CD14-positive monocyte (primary cell): ENCODE measurements at regions not wholly inside any gene's neighbourhood (a gene's known extent, or its start where the extent isn't known, plus 50 kb on each side); places are given as distances from the start of the nearest gene placed in this dataset.
A peak's percentile ranks its signal among the peaks of the same experiment; 100 is the strongest.

Experiments
- DNase-seq, 3 donors: peaks; one replicate each; pipeline ENCODE4 v3.0.0-alpha.2; 2011 to 2022
- H2AFZ ChIP-seq: 2 replicates; pipeline ENCODE4 v1.6.0; 2012; ENCODE audit warnings: mild to moderate bottlenecking, low read depth, low read length, inconsistent platforms; ENCODE audit not compliant: insufficient read depth, poor library complexity, severe bottlenecking
- H3K27ac ChIP-seq, 2 donors: 1 replicate in 1 of 2; 2 replicates in 1 of 2; pipeline ENCODE4 v1.5.1; 2012 to 2013; ENCODE audit warnings: low read length in 2 of 2, control low read depth in 1 of 2, inconsistent platforms in 1 of 2, low read depth in 1 of 2, mild to moderate bottlenecking in 1 of 2
- H3K27me3 ChIP-seq, 2 donors: one replicate each; pipeline versions ENCODE4 v1.6.0 to v1.6.1; 2011 to 2013; ENCODE audit warnings: low read length in 2 of 2; ENCODE audit not compliant: control insufficient read depth in 2 of 2, insufficient read depth in 2 of 2
- H3K36me3 ChIP-seq, 2 donors: replicated peaks in 1 of 2; 1 replicate in 1 of 2; 2 replicates in 1 of 2; pipeline versions ENCODE4 v1.5.1 to v1.6.1; 2012 to 2013; ENCODE audit warnings: low read length in 2 of 2, control low read depth in 1 of 2, inconsistent platforms in 1 of 2, mild to moderate bottlenecking in 1 of 2; ENCODE audit not compliant: insufficient read depth in 2 of 2, control insufficient read depth in 1 of 2
- H3K4me1 ChIP-seq, 2 donors: 1 replicate in 1 of 2; 2 replicates in 1 of 2; pipeline versions ENCODE4 v1.5.1 to v1.6.1; 2012 to 2013; ENCODE audit warnings: low read length in 2 of 2, control low read depth in 1 of 2, inconsistent platforms in 1 of 2, mild to moderate bottlenecking in 1 of 2, moderate library complexity in 1 of 2; ENCODE audit not compliant: insufficient read depth in 2 of 2, control insufficient read depth in 1 of 2
- H3K4me2 ChIP-seq: replicated peaks from 2 replicates; pipeline ENCODE3; 2012; ENCODE audit warnings: low read length, moderate library complexity, mild to moderate bottlenecking; ENCODE audit not compliant: poor library complexity, severe bottlenecking; ENCODE audit errors: extremely low read depth
- H3K4me3 ChIP-seq, 3 experiments: fragments of 200-600 bp in 1 of 3; sonication (generic) in 1 of 3; replicated peaks in 1 of 3; 1 replicate in 2 of 3; 2 replicates in 1 of 3; pipeline ENCODE4 v1.5.1; 2011 to 2013; ENCODE audit warnings: low read length in 3 of 3, mild to moderate bottlenecking in 3 of 3, control low read depth in 2 of 3, low read depth in 2 of 3, inconsistent platforms in 1 of 3, moderate library complexity in 1 of 3
- H3K79me2 ChIP-seq: 2 replicates; pipeline ENCODE4 v1.6.0; 2012; ENCODE audit warnings: mild to moderate bottlenecking, control low read depth, inconsistent platforms, low read length, moderate library complexity; ENCODE audit not compliant: insufficient read depth
- H3K9ac ChIP-seq: 2 replicates; pipeline ENCODE4 v1.6.0; 2017; ENCODE audit warnings: low read length, mild to moderate bottlenecking; ENCODE audit not compliant: insufficient read depth, poor library complexity, severe bottlenecking
- H3K9me3 ChIP-seq, 2 donors: replicated peaks in 1 of 2; 1 replicate in 1 of 2; 2 replicates in 1 of 2; pipeline versions ENCODE4 v1.5.1 to v1.6.1; 2012 to 2013; ENCODE audit warnings: low read length in 2 of 2, control low read depth in 1 of 2; ENCODE audit not compliant: control insufficient read depth in 1 of 2, insufficient read depth in 1 of 2
- H4K20me1 ChIP-seq: 2 replicates; pipeline ENCODE4 v1.6.0; 2012; ENCODE audit warnings: mild to moderate bottlenecking, low read length, control low read depth, moderate library complexity; ENCODE audit not compliant: insufficient read depth
- H3K27ac Mint-ChIP-seq, 7 donors: one replicate each; pipeline ENCODE4 v1.8.0; 2020; ENCODE audit warnings: mild to moderate bottlenecking in 7 of 7, mixed read lengths in 7 of 7, moderate library complexity in 6 of 7, inconsistent platforms in 2 of 7
- H3K27me3 Mint-ChIP-seq, 3 donors: one replicate each; pipeline ENCODE4 v1.8.0; 2021 to 2022; ENCODE audit warnings: low read depth in 3 of 3, mild to moderate bottlenecking in 3 of 3, mixed read lengths in 3 of 3, moderate library complexity in 3 of 3, inconsistent platforms in 1 of 3
- H3K36me3 Mint-ChIP-seq, 2 donors: one replicate each; pipeline ENCODE4 v1.8.0; 2020; ENCODE audit warnings: mixed read lengths in 2 of 2, inconsistent platforms in 1 of 2, mild to moderate bottlenecking in 1 of 2
- H3K4me1 Mint-ChIP-seq: one replicate; pipeline ENCODE4 v1.8.0; 2020; ENCODE audit warnings: mild to moderate bottlenecking, mixed read lengths
- H3K4me3 Mint-ChIP-seq, 2 donors: one replicate each; pipeline ENCODE4 v1.8.0; 2020; ENCODE audit warnings: mild to moderate bottlenecking in 2 of 2, mixed read lengths in 2 of 2, moderate library complexity in 1 of 2
- H3K9me3 Mint-ChIP-seq, 7 donors: one replicate each; pipeline ENCODE4 v1.8.0; 2020 to 2022; ENCODE audit warnings: mixed read lengths in 7 of 7, mild to moderate bottlenecking in 6 of 7, moderate library complexity in 6 of 7, inconsistent platforms in 2 of 7
- WGBS: methylation state at CpG from one replicate; pipeline ENCODE4 v1.1.5; 2013; ENCODE audit warnings: missing lambda C conversion rate; ENCODE audit not compliant: insufficient coverage; 5-methylcytosine and 5-hydroxymethylcytosine counted together
- intact Hi-C, 2 donors: fragments of 100-400 bp; cut with micrococcal nuclease; formaldehyde crosslinking; loops; one replicate each; pipeline versions ENCODE4 v1.15.0 to v1.15.1; 2023
- TF ChIP-seq, protein P1 (sequence below): fragments of 200-600 bp; IDR thresholded peaks from one replicate; pipeline ENCODE4 v1.8.0; 2022; ENCODE audit warnings: antibody characterized with exemption, mild to moderate bottlenecking

DNA sequence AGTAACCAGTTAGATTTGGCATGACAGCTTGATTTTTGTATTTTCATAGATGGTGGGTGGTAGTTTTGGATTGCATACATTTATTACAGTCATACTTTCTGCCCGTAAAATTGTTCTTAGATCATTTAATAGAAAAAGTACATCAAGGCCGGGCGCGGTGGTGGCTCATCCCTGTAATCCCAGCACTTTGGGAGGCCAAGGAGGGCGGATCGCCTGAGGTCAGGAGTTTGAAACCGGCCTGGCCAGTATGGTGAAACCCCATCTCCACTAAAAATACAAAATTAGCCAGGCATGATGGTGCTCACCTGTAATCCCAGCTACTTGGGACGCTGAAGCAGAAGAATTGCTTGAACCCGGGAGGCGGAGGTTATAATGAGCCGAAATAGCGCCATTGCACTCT is 55.0 kb upstream of the UBE2L5 start:
- H3K9me3 ChIP-seq: no peaks in the 10 kb centered on the region

DNA sequence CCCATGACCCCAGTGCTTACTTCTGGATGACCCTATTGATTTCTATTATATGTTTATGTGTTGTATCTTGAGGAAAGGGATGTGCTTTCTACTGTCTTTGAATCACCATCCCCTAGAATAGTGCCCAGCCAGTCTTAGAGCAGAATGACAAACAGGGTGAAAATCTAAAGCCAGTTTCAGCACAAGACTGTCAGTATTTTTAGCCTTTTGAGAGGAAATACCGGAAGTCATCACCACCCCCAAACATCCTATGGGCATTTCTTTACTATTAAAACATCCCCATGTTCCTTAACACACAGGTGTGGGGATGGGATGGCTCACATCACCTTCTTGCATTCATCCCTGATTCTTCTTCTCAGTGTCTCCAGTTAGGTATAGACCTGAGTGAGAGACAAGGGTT is 52.1 kb upstream of the UBE2L5 start:
- Mint-ChIP-seq H3K9me3 (no peaks in the 10 kb centered on the region), H3K27ac (peak overlapping the region in 2 of 7 donors; percentile 37 to 45), H3K4me1 (peaks cover 36% of the 10 kb centered on the region), H3K4me3 (no peak overlapping the region), H3K27me3 (peaks cover 0 to 2% (median 1%) of the 10 kb centered on the region in 3 donors), H3K36me3 (peaks cover 0 to 3% of the 10 kb centered on the region in 2 donors)
- H4K20me1 ChIP-seq: no peaks in the 10 kb centered on the region
- H3K9ac ChIP-seq: no peak overlapping the region
- DNase-seq: no peak
- peaks cover 10 to 13% of the 10 kb centered on the region in 2 donors for H3K4me1 ChIP-seq
- no peaks in the 10 kb centered on the region for H3K36me3 ChIP-seq
- no CpG with 5 or more reads among the region's 1 CpG for WGBS
- intact Hi-C loops: no loop called here
- no peak overlapping the region for H3K4me2 ChIP-seq
- H3K9me3 ChIP-seq: no peaks in the 10 kb centered on the region
- H3K4me3 ChIP-seq: no peak overlapping the region
- H3K27me3 ChIP-seq: no peaks in the 10 kb centered on the region
- H3K27ac ChIP-seq: no peak overlapping the region
- H2AFZ ChIP-seq: no peak overlapping the region
- TF ChIP-seq, protein P1, sequence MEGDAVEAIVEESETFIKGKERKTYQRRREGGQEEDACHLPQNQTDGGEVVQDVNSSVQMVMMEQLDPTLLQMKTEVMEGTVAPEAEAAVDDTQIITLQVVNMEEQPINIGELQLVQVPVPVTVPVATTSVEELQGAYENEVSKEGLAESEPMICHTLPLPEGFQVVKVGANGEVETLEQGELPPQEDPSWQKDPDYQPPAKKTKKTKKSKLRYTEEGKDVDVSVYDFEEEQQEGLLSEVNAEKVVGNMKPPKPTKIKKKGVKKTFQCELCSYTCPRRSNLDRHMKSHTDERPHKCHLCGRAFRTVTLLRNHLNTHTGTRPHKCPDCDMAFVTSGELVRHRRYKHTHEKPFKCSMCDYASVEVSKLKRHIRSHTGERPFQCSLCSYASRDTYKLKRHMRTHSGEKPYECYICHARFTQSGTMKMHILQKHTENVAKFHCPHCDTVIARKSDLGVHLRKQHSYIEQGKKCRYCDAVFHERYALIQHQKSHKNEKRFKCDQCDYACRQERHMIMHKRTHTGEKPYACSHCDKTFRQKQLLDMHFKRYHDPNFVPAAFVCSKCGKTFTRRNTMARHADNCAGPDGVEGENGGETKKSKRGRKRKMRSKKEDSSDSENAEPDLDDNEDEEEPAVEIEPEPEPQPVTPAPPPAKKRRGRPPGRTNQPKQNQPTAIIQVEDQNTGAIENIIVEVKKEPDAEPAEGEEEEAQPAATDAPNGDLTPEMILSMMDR: no peak
- H3K79me2 ChIP-seq: no peaks in the 10 kb centered on the region

More for the DNA sequence above, 55.0 kb upstream of the UBE2L5 start:
- Mint-ChIP-seq H3K27ac (no peak overlapping the region), H3K4me3 (no peak overlapping the region), H3K9me3 (no peaks in the 10 kb centered on the region), H3K4me1 (peaks cover 24% of the 10 kb centered on the region), H3K27me3 (peaks cover 0 to 2% (median 0%) of the 10 kb centered on the region in 3 donors), H3K36me3 (peaks cover 0 to 3% of the 10 kb centered on the region in 2 donors)
- 98% methylated on average over 6 of the region's 12 CpGs for WGBS
- Histone ChIP-seq H4K20me1 (no peaks in the 10 kb centered on the region), H3K9ac (no peak overlapping the region), H3K27me3 (no peaks in the 10 kb centered on the region), H3K36me3 (no peaks in the 10 kb centered on the region), H2AFZ (no peak overlapping the region), H3K4me3 (no peak overlapping the region), H3K4me1 (peaks cover 10 to 13% of the 10 kb centered on the region in 2 donors), H3K27ac (no peak overlapping the region), H3K79me2 (no peaks in the 10 kb centered on the region), H3K4me2 (no peak overlapping the region)
- intact Hi-C loops: no loop called here
- TF ChIP-seq, protein P1: no peak
- DNase-seq: no peak
